GM12891 (cell line): ENCODE measurements at regions not wholly inside any gene's neighbourhood (a gene's known extent, or its start where the extent isn't known, plus 50 kb on each side); places are given as distances from the start of the nearest gene placed in this dataset.

Source experiments
- POLR2A ChIP-seq: IDR thresholded peaks from 2 replicates; pipeline ENCODE4 v1.6.1; 2011; ENCODE audit warnings: low read depth, low read length, control low read depth
- POLR2AphosphoS5 ChIP-seq: IDR thresholded peaks from 2 replicates; pipeline ENCODE4 v1.6.1; 2011; ENCODE audit warnings: low read depth, low read length, control low read depth
- SPI1 ChIP-seq: IDR thresholded peaks from 2 replicates; pipeline ENCODE4 v1.6.1; 2011; ENCODE audit warnings: low read depth, low read length, control low read depth
- TAF1 ChIP-seq: IDR thresholded peaks from 2 replicates; pipeline ENCODE4 v1.6.1; 2011; ENCODE audit warnings: low read depth, low read length, control low read depth

GRCh38 chr5:113935453-113935852, 422.0 kb downstream of the YTHDC2 start:
- no peak for TF ChIP-seq SPI1
- TF ChIP-seq POLR2AphosphoS5: no peak
- TF ChIP-seq POLR2A: no peak
- no peak for TF ChIP-seq TAF1
